ENCODE measurements at regions not wholly inside any gene's neighbourhood (a gene's known extent, or its start where the extent isn't known, plus 50 kb on each side); places are given as distances from the start of the nearest gene placed in this dataset.

DNA sequence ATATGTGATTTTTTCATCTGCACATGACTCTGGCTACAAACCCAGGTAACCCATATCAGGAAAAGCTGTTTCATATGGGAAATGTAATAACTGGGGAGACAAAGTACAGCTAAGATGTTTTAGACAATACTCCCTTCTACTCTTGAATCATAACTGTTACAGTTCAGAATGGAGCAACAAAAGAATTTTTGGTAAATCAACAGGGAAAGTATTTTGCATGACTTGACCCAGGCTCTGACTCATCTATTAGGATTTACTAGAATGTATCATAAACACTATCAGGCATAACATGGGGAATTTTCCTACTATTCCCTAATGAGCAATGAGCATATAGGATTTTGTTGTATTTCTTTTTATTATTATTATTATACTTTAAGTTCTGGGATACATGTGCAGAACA is 553.0 kb downstream of the SLC16A7 start:
- no peak for DNase-seq

- DNase-seq = no peak
Measured at GRCh38 chr12:60152756-60153155, 556.9 kb downstream of the SLC16A7 start.

GRCh38 chr12:60159761-60160160 is 563.9 kb downstream of the SLC16A7 start:
- DNase-seq = no peak

DNA sequence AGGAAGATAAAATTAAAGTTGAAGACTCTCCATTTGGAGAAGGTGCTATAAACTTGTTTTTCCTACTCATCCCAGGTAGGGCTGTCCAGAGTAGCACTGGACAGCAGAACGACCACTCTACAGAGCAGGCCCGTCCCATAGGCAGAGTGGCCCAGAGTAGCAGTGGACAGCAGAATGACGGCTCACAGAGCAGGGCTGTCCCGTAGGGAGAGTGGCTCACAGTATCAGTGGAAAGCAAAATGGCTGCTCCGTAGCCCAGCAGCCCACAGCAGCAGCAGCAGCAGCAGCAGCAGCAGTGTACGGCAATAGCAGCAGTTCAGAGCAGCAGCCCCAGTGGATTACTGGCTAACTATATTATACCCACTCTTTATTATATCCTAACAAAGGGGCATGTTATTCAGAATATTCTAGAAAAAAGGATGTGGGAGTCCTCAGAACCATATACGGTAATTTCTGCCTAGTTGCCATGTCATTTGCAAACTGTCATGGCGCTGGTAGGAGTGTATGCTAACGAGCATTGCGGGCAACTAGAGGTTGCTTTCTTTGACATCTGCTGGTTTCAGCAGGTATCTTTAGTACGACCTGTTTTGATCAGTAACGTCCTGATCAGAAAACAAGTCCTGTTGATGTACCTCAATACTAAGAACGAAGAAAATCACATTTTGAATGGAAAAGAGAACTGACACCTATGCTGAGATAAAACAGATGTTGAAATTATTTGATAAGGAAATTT is 567.3 kb downstream of the SLC16A7 start:
- DNase-seq = no peak

DNA sequence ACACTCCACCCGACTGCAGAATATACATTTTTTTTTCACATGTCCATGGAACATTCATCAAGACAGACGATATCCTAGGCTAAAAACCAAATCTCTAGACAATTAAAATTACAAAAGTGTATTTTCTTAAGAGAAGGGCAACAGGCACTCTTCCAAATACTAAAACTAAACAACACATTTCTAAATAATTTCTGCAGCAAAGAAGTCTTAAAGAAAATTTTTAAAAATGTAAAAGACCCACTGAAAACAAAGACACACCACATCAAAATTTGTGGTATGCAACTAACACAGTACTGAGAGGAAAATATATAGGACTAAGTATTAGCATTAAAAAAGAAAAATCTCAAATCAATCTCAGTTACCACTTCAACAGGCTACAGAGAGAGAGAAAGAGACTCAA is 570.0 kb downstream of the SLC16A7 start:
- no peak for DNase-seq

GRCh38 chr12:60168441-60168840 is 572.6 kb downstream of the SLC16A7 start:
- no peak for DNase-seq

DNA sequence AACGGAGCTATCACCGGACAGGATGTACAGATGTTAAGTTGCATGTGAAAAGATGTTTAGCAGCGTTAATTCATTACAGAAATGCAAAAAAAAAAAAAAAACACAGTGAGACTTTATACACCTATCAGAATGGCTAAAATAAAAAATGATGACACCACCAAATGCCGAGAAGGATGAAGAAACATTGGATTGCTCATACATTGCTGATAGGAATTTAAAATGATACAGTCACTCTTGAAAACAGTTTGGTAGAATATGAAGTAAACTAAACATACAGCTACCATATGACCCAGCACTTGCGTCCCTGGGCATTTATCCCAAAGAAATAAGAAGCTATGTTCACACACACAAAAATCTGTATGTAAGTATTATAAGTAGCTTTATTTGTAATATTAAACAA is 574.1 kb downstream of the SLC16A7 start:
- no peak for DNase-seq

DNA sequence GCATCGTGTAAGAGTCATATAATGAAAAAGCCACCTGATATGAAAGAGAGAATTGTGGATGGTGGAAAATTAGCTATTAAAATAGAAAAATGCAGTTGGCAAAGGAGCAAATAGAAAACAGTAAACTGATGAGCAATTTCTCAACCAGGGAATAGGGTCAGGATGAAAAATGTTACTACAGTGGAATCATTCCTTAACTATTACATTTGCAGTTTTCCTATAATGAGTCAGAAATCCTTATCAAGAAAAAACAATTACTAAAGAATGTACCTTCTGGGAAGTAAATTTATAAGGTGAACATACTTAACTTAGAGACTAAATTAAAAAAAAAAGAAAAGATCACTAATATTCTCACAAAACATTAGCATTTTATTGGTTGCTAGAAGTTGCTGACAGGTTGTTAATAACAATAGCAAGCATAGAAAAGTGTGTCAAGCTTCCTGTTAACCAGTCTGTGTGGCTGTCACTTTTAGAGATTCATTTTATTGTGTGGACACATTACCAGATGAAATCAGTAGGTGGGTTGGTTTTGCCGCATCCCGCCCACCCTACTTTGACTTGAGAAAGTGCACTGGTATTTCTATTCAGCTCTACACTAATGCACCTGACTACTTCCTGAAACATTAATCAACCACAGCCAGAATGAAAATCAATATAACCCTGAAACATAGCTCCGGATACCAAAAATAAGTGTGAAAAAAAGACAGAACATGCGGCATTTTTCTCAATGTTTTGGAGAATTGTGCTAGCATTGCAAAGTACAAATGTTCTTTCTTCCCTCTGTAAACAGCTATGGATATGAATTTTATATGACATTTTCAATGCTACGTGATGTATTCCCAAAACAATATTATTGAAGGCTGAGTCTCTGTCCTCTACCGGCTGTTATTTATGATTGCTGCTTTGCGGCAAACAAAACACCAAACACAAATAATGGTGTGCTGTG is 576.7 kb downstream of the SLC16A7 start:
- no peak for DNase-seq

DNA sequence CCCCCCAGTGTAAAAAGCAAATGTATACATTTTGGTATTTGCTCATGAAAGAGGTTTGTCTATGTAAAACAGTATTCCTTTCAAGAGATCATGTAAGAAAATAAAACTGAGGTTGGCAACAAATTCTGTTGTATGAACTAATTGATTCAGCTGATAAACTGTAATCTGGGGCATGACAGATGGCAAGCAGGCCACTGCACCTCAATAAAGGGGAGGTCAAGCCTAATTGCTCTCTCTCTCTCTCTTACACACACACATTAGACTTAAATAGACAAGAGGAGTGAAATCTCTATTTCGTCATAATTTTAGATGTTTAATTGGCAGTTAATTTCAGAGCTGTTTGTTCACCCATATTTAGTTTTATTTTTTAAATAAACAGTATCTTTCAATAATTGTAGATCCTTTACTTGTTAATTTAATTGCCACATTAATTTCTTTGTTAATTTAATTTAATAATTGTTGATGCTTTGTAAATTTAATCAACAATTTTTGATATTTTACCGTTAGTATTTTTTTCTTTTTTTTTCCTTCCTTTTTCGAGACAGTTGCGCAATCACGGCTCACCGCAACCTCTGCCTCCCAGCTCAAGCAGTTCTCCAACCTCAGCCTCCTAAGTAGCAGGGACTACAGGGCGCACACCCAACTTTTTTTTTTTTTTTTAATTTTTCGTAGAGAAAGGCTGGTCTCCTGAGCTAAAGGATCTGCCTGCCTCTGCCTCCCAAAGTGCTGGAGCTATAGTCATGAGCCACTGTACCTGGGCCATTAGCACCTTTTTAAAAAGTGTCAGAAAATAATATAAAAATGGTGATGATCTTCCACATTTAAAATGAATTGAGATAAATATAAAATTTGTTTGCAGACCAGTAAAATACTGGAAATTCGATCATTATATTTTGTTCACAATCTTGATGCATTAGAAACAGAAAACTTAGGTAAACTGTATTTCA is 577.7 kb downstream of the SLC16A7 start:
- no peak for DNase-seq

- no peak for DNase-seq
Measured at GRCh38 chr12:60174476-60174875, 578.6 kb downstream of the SLC16A7 start.

- DNase-seq = no peak
Measured at GRCh38 chr12:60174941-60175340, 579.1 kb downstream of the SLC16A7 start.

- no peak for DNase-seq
Measured at GRCh38 chr12:60176891-60177290, 581.1 kb downstream of the SLC16A7 start.

DNA sequence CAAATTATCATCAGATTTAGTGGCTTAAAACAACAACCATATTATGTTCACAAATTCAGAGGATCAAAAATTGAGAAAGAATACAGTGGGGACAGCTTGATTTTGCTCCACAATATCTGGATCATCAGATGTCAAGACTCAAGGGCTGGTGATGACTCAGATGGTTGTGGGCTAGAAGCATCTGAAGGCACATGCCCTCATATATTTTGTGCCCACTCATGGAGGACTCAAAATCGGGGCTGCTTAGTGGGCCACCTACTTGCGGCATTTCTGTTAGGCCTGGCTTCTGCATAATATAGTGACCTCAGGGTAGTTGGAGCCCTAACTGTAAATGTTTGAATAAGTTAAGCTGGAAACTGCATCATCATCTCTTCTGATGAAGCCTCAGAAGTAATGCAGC is 584.5 kb downstream of the SLC16A7 start:
- no peak for DNase-seq

DNA sequence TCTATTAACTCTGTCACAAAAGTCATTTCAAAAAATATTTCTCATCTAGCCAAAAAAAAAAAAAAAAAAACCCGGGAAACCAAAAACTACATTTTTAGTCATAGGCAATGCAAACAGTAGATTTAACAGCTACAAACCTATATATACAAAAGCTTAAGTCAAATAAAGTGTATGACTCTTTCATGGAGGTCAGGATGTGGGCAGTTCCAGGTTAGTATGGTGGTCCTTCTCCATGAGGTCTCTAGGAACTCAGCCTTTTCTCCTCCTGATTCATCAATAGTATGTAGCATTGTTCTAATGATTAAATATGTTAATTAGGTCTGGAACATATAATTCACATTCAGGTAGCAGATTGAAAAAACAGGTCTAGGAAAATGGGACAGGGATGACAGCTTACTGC is 586.5 kb downstream of the SLC16A7 start:
- DNase-seq = no peak

DNA sequence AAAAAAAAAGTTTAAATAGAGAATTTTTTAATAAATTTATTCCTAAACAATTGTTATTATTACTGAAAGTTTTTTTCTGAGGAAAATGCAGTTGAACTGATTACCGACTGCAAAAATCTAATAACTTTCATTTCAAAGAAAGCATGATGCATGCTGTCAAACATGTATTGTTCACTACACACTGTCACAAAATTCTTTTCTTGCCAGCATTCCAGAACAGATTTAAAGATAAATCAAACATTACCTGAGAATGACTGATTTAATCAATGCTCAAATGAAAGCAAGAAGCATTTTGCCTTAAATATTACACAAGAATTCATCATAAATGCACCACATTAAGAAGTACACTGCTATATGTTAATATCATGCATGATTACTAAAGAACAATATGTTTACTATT is 588.3 kb downstream of the SLC16A7 start:
- no peak for DNase-seq

GRCh38 chr12:60185060-60185459 is 589.2 kb downstream of the SLC16A7 start:
- DNase-seq = no peak

GRCh38 chr12:60191271-60191670 is 595.4 kb downstream of the SLC16A7 start:
- no peak for DNase-seq

DNA sequence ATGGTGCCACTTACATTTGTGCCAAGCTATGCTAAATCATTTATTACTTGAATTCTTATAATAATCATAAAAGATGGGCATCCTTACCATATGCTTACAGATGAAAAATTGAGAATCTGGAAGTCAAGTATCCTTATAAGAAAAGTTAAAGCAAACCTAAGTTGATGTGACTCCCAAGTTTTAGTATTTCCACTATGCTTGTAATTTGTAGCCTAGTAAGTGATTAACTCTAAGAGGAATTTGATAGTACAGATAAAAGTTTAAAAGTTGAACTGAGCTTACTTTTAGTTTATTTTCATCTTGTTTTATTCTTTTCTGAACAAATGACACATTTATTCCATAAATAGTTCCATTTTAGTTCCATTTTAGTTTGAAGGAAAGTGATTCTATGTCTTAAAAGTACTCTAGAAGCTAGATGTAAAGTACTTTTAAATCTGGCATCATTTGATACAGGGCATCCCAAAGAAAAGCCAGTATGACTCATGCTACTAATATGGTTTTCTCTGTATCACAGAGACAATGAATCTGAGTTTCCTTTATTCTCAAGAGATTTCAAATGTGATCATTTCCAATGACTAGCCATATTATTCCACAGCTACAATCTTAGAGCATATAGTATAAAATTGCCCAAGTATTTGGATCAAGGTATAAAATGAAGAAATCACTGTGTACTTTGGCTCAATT is 596.0 kb downstream of the SLC16A7 start:
- DNase-seq = no peak

DNA sequence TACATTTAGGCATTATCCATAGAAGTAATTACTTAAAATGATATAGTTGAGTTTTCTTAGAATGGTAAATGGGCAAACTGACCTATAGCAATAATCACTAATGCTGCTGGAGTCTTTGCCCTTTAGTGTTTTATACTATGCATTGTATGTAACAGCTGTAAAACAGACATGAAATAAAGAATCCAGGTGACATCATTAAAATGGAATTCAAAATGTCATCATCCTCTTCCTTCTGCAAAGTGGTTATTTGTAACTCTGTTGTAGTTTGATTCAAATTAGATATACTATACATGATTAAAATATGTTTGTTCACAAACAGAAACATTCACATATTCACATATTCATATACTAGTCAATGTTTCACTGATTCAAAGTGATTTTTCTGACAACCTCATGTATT is 598.8 kb downstream of the SLC16A7 start:
- DNase-seq = no peak

DNA sequence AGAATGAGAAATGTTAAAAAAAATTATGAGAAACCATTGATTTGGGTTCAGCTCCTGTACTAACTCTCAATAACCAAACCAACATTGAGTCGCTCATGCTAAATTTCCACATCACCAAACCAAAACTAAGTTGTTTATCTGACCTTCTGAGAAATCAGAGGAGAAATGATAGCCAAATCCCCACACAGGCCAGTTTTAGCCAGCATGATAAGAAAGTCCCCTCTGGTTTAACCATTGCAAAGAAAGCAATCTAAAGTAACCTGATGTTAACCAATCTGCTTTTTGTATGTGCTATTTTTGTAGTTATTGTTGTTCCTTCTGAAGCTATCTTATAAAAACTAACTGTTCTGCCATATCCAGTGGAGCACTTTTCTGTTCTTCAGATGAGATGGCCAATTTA is 599.7 kb downstream of the SLC16A7 start:
- no peak for DNase-seq

DNA sequence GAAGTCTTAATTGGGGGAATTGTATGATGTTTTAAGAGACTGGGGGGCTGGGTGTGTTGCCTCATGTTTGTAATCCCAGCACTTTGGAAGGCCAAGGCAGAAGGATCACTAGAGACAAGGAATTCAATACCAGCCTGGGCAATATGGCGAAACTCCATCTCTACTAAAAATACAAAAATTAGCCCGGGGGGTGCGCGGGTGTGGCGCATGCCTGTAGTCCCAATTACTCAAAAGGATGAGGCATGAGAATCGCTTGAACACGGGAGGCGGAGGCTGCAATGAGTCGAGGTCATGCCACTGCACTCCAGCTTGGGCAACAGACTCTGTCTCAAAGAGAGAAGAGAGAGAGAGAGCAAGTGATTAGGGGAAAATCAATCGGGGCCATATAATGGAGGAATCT is 600.5 kb downstream of the SLC16A7 start:
- DNase-seq = no peak

DNA sequence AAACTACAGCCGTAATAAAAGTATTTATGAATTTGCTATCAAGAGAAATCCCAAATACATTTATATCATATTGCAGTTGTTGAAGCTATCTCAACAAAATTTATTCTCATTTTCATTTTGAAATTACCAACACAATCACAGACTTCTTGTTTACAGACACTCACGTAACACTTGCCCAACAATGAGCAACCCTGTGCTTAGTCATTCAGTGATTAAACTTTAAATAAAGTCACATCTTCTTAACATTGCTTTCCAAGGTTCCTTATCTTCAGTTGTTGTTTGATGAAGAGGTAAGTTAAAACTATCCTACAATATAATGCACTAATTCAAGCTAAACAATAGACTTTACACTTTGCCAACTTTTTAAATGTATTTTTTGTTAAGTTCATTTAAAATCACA is 601.8 kb downstream of the SLC16A7 start:
- no peak for DNase-seq

GRCh38 chr12:60201891-60202290 is 606.1 kb downstream of the SLC16A7 start:
- DNase-seq = no peak

All from NCI-H1105 (cell line).